ENCODE measurements at regions not wholly inside any gene's neighbourhood (a gene's known extent, or its start where the extent isn't known, plus 50 kb on each side); places are given as distances from the start of the nearest gene placed in this dataset.

DNA sequence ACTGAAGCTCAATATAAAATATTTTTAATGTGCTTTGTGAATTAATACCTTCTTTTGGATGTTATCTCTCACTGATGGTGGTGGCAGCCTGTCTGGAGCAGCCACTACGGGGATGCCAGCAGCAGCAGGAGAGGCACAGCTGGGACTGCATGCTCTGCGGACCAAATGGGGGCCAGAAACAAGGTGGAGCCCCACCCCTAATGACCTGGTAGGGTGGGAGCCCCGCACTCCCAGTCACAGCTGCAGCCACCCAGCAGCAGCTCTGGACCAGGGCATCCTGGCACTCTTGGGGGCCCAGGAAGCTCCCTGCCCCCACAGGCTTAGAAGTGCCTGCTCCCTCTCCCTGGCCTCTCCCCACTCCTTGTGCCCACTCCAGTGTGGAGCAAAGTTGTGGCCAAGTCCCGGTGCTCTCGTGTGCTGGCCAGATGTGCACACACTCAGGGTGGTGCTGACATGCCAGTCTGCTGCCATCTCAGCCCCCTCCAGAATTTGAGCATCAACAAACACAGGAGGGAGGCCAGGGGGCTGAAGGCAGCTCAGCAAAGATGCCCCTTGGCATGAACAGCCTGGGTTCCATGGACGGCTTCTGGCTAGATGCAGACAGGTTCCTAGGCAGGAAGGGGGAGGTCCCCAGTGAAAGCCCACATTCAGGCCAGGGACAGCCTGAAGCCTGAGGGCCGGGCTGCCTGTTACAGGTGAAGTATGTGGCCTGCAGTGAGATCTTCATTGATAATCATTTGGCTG, 696.7 kb upstream of the SLITRK5 start:
- no peak for DNase-seq

DNA sequence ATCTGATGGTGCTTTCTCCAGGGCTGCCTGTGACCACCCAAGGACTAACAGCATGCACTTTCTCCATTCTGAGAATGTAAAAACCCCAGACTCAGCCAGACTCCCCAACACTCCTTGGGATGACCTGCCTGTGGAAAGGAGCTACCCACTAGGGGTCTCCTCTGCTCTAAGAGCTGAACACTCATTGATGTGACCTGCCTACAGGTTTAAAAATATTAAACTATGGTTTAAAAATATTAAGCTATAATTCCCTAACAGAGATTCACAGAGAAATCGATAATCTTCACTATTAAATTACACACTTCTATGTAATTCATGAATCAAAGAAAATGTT, 696.2 kb upstream of the SLITRK5 start:
- DNase-seq, result no peak

DNA sequence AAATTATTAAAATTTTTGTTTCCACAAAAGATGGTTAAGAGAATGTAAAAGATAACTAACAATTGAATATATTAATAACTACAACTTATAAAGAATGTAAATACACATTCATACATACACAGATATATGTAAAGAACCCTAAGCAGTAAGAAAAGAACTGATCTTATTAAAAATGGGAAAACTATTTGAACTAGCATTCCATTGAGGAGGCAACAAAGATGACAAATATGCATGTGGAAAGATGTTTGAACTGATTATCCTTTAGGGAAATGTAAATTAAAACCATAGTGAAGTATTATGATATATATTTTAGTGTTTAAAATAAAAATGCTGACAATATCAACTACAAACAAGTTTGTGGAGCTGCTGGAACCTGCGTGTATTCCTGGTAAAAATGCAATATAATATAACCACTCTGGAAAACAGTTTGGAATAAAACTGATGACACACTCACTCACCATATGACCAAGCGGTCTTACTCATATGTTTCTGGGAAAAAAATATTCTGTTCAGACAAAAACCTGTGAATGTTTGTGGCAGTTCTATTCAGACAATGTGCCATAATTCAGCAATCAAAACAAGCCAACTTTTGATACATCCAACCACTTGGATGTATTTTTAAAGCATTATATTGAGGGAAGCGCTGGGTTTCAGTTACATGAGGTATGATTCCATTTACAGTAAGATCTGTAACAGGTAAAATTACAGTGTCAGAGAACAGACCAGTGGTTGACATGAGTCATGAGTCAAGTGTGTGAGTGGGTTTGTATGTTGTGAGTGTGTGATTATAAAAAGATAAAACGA, 694.4 kb upstream of the SLITRK5 start:
- no peak for DNase-seq

DNA sequence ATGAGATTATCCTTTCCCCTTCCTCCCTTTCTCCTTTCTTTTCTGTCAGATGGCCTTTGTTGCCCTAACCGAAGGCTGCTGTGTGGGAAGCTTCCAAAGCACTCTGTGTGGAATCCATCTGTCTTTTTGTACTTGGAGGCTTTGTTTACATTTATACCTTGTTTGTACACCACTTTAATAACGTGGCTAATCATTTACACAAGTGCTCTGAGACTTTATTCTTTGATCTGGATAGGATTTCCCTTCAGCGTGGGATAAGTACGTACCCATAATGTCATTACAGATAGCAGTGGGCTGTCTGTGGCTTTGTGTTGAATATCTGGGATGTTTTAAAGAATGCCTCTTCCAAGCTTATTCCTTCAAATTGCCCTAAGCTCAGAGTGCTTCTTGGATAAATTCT, 684.7 kb upstream of the SLITRK5 start:
- no peak for DNase-seq

DNA sequence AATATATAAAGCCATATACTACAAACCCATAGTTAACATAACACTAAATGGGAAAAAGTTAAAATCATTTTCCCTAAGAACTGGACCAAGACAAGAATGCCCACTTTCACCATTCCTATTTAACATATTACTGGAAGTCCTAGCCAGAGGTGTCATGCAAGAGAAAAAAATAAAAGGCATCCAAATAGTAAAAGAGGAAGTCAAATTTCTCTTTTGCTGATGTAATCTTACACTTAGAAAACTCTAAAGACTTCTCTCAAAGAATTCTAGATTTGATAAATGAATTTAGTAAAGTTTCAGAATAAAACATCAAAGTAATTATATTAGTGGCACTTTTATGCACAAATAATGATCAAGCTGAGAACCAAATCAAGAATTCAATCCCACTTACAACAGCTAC, 678.9 kb upstream of the SLITRK5 start:
- no peak for DNase-seq

DNA sequence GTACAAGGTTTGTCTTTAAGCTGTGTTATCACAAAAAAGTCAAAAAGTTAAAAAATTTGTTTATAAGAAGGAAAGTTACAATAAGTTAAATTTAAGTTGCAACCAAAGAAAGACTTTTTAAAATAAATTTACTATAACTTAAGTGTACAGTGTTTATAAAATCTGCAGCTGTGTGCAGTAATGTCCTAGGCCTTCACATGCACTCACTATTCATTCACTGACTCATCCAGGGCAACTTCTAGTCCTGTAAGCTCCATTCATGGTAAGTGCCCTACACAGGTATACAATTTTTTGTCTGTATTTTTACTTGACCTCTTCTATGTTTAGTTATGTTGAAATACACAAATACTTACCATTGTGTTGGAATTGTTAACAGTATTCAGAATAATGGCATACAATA, 667.9 kb upstream of the SLITRK5 start:
- DNase-seq, result no peak

DNA sequence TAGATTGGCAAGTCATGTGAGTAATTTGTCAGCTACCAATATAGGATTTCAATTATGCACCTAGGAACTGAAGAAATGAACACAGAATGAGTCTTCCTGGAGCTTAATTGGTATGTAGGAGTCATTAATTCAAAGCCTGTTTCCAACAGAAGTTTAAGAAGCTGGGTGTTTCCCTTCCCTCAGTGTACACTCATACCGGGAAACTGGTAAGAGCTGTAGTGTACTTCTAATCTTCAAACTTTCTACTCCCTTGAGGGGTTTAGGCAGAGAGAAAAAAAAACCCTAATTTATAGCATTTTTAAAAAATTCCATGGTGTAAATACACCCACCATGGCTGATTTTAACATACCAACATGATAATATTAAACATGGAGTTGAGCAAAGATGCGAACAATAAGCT, 665.7 kb upstream of the SLITRK5 start:
- no peak for DNase-seq

DNA sequence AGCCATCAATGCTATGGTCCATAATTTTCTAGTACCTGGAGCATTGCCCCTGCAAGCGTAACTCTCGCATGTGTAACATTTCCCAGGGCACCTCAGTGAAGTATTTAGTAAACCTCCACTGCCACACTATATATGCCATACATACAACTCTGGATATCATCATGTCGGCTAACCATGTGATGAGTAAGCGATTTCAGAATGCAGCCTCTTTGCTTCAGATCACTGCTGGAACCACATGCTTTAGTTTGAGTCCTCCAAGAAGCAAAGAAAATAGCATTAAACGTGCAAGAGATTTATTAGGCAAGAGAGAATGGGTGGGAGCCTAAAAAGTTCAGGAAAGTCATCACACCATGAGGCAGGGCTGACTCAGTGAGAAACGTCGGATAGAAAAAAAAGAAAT, 635.6 kb upstream of the SLITRK5 start:
- no peak for DNase-seq

DNA sequence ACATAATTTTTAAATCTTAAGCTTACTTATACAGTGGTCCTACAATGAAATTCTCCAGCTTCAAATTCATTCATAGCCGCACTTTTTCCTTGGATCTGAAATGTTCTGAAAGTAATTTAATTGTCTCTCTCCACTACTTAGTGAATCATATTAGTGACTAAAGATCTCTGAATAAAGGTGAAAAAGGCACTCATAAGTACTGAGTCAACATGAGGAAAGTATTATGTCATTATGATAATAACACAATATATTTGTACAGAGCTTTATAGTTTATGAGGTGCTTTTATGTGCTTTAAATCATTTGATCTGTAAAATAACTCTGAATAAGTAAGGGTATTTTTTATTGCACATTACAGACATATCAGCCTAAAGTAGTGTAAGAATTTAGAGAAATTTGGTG, 628.2 kb upstream of the SLITRK5 start:
- no peak for DNase-seq

DNA sequence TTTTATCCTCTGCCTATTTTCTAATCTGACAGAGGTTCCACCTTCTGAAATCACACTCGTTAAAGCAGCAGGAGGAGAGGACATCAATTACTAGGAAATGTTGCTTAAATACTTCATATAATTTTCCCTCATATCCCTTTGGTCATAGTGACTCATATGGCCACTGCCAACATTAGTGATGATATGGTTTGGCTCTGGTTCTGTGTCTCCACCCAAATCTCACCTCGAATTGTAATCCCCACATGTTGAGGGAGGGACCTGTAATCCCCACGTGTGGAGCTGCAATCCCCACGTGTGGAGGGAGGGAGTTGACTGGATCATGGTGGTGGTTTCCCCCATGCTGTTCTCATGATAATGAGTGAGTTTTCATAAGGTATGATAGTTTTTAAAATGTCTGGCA, 618.4 kb upstream of the SLITRK5 start:
- no peak for DNase-seq

DNA sequence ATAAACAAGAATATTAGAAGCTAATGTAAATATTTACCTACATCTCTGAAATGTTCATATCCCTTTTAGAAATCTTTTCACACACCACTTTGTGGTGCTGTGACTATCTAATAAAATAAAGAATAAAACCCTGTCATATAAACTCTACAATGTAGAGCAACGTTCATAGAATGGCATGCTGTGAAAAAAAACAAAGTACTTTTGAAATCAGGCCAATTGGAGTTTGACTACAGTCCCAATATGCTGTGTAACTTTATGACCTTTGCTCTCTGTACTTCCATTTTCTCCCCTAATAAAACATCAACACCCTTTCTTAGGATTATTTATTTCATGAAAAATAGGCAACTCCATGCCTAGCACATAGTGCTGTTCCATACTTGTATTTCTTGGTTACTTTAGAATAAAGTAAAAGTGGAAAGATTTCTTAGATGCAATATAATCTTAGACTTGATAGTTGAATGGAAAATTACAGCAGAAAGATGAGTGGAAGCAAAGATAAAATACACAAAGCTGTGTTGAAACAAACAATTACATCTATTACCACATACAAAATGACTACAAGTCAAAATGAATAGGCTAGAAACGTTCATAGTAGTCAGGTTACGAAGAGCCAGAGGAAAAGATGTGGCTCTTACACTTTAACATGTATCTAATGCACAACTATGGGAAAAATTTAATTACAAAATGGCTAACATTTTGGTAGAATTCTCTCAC, 613.2 kb upstream of the SLITRK5 start:
- no peak for DNase-seq

DNA sequence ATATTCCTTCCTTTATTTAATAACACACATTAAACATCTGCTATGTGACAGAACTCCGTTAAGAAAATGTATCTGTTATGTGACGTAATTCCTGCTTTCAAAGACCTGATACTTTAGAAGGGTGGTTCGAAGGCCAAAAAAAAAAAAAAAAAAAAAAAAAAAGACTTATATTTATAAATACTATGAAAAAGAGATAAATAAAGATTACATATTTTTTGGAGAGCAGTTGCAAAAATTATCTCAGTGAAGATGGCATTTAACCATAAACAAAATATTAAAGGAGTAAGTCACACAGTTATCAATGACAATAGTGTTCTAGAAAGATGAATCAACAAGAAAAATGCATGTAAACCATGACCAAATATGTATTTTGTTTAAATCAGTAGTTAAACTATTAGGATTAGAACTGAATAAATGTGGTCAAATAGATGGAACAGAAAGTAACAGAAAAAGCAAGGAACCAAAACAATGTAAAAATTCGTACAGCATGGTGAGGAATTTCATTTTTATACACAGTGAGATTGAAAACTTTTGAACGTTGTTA, 612.3 kb upstream of the SLITRK5 start:
- no peak for DNase-seq

DNA sequence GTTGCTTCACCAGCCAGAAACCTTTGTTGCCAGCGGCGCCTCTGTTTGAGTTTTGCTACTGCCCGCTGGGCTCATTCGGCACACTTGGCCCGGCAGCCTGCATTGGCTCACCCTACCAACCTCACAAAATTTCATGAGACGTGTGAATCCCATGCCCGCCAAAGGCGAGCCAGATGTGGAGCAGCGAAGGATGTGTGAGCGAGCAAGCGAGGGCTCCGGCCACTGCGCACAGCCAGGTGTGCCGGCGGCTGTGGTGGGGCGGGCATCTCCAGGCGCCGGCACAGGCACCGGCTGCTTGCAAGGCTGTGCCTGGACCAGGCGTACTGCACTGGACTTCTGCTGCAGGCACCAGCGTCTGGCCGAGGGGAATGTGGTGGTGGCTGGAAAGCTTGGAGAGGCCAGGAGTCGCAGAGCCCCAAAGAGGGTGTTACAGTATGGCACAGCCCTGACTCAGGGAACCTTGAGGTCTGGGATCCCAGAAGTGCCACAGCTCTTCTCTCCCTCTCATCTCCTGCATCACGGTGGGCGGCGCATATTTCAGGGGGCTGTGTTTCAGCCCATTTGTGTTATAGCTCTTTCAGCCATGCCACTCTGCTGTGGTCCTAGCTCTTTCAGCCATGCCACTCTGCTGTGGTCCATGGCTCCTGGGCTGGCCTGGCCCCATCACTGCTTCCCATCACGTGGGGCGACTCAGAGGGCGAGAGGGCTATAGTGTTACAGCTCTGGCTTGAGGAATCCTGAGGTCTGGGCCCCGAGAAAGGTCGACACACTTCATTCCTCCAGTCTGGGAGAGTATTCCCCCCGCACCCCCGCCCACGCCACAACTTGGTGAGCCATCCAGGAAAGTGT, 592.0 kb upstream of the SLITRK5 start:
- DNase-seq, result no peak

DNA sequence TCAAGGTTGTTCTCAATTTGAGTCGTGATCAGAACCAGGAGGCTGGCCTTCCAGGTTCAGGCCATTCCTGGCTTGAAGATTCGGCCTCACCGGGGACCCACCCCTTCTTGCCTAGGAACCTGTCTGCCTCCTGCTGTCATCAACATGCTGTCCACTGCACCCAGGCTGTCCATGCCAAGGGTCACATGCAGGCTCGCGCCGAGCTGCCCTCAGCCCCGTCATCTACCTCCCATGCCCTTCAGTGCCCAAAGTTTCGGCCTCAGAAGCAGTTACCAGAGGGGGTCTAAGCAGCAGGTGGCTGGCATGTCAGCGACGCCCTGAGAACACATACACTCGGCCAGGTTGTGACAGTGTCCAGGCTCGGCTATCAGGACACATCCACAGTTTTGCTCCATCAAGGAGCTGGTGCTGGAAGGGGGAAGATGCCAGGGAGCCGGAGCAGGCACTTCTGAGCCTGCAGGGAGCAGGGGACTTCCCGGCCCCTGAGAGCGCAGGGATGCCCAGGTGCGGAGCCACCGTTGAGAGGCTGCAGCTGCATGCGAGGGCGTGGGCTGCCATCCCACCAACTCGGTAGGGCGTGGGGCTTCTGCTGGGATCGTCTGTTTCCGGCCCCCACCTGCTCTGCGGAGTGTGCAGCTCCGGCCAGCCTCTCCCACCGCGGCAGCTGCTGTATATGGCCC, 590.9 kb upstream of the SLITRK5 start:
- DNase-seq, result no peak

DNA sequence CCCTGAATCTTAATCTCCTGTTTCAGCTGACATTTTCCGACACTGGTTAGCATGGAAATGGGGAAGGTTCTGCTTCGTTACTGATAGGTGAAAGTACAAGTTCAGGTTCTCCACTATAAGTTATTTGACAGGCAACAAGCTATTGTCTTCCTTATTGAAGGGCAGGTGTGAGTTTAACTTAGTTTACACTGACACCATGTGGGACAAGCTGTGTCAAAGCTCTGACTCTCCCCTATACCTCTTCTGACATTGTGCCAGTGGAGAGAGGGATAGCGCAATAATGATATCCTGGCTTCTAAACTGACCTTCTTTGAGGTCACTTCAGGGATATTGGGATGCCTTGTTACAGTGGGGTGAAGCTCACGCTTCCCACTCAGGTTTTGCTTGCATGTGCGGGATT, 587.0 kb upstream of the SLITRK5 start:
- DNase-seq, result no peak

DNA sequence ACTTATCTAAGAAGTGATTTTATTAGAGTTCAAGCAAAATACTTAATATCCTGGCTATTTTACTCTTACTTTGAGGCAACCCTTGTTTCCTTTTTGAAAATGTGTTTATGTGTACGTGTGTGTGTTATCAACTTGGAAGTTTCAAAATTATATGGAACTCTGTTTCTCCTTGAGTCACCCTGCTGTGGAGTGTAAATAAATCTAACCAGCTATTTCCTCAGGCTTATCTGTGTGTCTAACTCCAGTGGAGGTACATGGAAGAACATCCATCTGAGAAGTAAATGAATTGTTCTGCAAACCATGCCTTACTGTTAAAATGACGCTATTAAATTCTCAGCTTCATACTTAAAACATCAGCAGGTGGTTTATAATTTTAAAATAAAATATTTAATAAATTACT, 583.4 kb upstream of the SLITRK5 start:
- DNase-seq, result no peak

DNA sequence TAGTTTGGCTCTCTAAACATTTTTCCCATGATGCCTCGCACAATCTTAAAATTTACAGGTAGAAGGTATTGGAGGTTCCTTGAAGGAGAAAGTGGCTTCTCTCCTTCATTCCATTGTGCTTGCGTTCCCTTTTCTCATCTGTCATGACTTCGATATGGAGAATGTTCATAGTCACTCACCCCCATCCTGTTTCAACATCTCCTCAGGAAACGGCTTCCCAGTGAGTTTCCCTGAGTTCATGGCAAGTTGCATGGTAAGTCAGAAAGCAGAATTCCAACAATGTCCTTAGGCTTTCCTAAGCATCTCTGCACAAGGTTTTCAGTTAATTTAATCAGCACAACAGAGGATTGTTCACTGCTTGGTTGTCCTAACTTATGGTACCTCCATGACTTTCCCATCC, 581.8 kb upstream of the SLITRK5 start:
- DNase-seq, result no peak

DNA sequence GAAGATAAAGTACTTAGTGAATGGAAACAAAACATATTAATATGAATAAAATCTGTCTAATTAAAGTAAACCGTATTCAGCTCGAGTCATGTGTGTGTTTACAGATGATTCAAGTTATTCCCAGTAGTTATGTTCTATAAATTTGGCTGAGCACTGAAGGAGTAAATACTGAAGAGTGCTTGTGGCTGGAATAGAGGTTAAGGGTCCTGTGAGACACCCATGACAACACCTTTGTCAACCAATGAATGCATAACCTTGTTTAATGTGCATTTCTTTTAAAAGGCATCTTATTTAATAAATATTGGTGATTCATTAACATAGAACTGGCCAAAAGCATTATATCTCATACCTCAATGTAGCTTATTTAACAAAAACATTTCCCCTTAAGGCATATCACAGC, 577.8 kb upstream of the SLITRK5 start:
- DNase-seq, result no peak

DNA sequence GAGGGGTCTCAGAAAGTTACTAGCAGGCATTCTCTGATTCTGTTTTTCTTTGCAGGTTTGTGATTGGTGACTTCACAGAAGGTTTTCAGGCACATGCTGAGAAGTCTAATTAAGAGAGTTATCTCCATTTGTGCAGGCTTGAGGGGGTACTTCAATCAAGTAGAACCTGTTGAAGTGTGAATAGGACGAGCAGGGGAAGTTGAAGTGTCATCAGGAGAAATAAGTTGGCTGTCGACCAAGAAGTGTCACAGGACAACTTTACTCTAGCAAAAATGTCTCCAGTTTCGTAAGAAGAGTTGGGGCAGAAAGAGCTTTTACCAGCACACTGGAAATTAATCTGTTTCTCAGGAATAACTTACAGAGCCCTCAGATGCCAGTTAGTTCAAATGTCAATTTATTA, 576.5 kb upstream of the SLITRK5 start:
- DNase-seq, result no peak

DNA sequence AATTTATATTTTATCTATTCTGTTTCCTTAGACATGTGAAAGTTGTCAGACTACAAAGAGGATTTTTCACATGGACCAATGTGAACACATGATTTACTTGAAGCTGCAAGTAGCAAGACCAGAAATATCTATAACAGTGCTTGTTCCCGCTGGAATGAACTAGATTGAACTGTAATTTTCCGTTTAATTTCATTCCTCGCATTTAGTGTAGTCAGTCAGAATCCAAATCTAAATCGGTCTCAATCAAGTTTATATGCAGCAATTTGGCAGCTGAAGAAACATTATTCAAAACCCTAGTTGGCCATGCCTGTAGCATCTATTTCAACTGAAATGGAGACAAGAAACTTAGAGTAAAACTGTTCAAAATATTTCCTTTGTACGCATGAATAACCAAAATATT, 570.7 kb upstream of the SLITRK5 start:
- no peak for DNase-seq

DNA sequence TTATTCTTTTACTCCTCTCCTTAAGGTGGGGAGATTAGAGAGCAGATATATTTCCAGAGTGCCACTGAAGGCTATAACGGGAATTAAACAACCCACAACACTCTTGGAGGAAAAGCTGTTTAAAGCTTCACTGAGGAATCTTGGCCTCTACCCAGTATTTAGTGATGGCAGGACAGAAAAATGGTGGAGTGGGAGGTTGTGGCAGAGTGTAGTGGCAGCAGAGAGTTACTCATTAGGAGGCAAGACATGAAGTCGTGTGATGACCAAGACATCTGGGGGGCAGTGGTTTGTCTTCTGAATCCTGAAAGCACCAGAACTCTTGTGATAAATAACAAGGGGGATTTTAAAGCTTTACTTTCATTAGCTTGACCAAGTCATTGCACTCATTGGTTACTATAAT, 563.5 kb upstream of the SLITRK5 start:
- no peak for DNase-seq

DNA sequence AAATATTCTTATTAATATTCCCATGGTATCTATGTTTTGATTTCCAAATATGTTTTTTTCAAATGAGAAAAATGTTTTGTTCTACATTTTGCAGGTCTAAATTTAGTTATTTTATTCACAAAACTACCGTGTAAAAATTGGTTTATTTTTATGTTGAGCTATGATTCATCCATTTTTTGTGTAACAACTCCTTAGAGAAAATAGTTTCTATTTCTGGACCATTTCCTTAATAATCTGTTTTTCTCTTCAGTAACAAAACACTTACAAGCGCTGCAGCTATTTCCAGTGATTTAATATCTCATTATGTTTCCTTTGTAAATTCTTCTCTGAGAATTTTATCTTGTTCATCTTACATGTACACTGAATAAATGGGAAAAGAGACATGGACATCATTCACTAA, 550.7 kb upstream of the SLITRK5 start:
- no peak for DNase-seq
